ENCODE measurements at regions not wholly inside any gene's neighbourhood (a gene's known extent, or its start where the extent isn't known, plus 50 kb on each side); places are given as distances from the start of the nearest gene placed in this dataset.

- TF ChIP-seq CTCF (IDR thresholded peaks at IDR 0.05) (no peak), POLR2A (IDR thresholded peaks at IDR 0.05) (no peak)
These were observed 948.7 kb upstream of the SEL1L start for GRCh38 chr14:82482345-82482744.
